HG03159 (cell line): ENCODE measurements at regions not wholly inside any gene's neighbourhood (a gene's known extent, or its start where the extent isn't known, plus 50 kb on each side); places are given as distances from the start of the nearest gene placed in this dataset.

Experiments used
- ATAC-seq: cut with Tn5 transposase; IDR thresholded peaks from one replicate; pipeline ENCODE4 v1.9.1; 2021; ENCODE audit warnings: mild to moderate bottlenecking, moderate library complexity; ENCODE audit not compliant: unreplicated experiment

- ATAC-seq, result no peak
Measured at GRCh38 chr1:113219377-113219776, 146.4 kb downstream of the LRIG2 start.

- no peak for ATAC-seq
Measured at GRCh38 chr1:113219828-113220227, 146.8 kb downstream of the LRIG2 start.

- no peak for ATAC-seq
Measured at GRCh38 chr1:113223040-113223439, 150.0 kb downstream of the LRIG2 start.

- no peak for ATAC-seq
Measured at GRCh38 chr1:113223546-113223945, 150.5 kb downstream of the LRIG2 start.

- ATAC-seq, result no peak
Measured at GRCh38 chr1:113226148-113226547, 153.2 kb downstream of the LRIG2 start.

- ATAC-seq, result no peak
Measured at GRCh38 chr1:113231866-113232265, 158.4 kb upstream of the MAGI3 start.

- ATAC-seq, result no peak
Measured at GRCh38 chr1:113233441-113233840, 156.9 kb upstream of the MAGI3 start.

GRCh38 chr1:113241237-113241636 is 149.1 kb upstream of the MAGI3 start:
- ATAC-seq, result no peak

GRCh38 chr1:113242481-113242880 is 147.8 kb upstream of the MAGI3 start:
- no peak for ATAC-seq

GRCh38 chr1:113243529-113243928 is 146.8 kb upstream of the MAGI3 start:
- ATAC-seq, result no peak

- ATAC-seq, result no peak
Measured at GRCh38 chr1:113244112-113244820, 146.0 kb upstream of the MAGI3 start.

GRCh38 chr1:113245252-113245651 is 145.1 kb upstream of the MAGI3 start:
- no peak for ATAC-seq

- ATAC-seq, result no peak
Measured at GRCh38 chr1:113246929-113247328, 143.4 kb upstream of the MAGI3 start.

GRCh38 chr1:113247355-113247754 is 143.0 kb upstream of the MAGI3 start:
- ATAC-seq, result no peak

GRCh38 chr1:113247782-113248181 is 142.5 kb upstream of the MAGI3 start:
- ATAC-seq, result no peak

- no peak for ATAC-seq
Measured at GRCh38 chr1:113248494-113248893, 141.8 kb upstream of the MAGI3 start.

- ATAC-seq, result no peak
Measured at GRCh38 chr1:113250161-113250560, 140.2 kb upstream of the MAGI3 start.

- ATAC-seq, result no peak
Measured at GRCh38 chr1:113252166-113252565, 138.1 kb upstream of the MAGI3 start.

GRCh38 chr1:113253187-113253586 is 137.1 kb upstream of the MAGI3 start:
- no peak for ATAC-seq

GRCh38 chr1:113253590-113253989 is 136.7 kb upstream of the MAGI3 start:
- no peak for ATAC-seq

- ATAC-seq, result no peak
Measured at GRCh38 chr1:113255038-113255719, 135.1 kb upstream of the MAGI3 start.

GRCh38 chr1:113255720-113256347 is 134.5 kb upstream of the MAGI3 start:
- ATAC-seq, result no peak
